ENCODE measurements at regions not wholly inside any gene's neighbourhood (a gene's known extent, or its start where the extent isn't known, plus 50 kb on each side); places are given as distances from the start of the nearest gene placed in this dataset.

- H3K4me1 Mint-ChIP-seq, result no peaks in the 10 kb centered on the region
- peaks cover 6% of the 10 kb centered on the region for H3K27me3 Mint-ChIP-seq
- H3K9me3 Mint-ChIP-seq, result peaks cover 25% of the 10 kb centered on the region
- DNase-seq, result no peak
- CTCF ChIA-PET, result no interaction called here
- peaks cover 12% of the 10 kb centered on the region for H3K36me3 Mint-ChIP-seq
- H3K4me3 Mint-ChIP-seq, result no peak overlapping the region
- H3K27ac Mint-ChIP-seq, result no peak overlapping the region
Measured at GRCh38 chr12:67559751-67560150, 88.8 kb upstream of the DYRK2 start.

- peaks cover 10% of the 10 kb centered on the region for H3K27me3 Mint-ChIP-seq
Measured at GRCh38 chr12:67562513-67563287, 85.8 kb upstream of the DYRK2 start.

GRCh38 chr12:67568055-67568454, 80.5 kb upstream of the DYRK2 start:
- CTCF ChIA-PET, result no interaction called here

More at GRCh38 chr12:67562513-67563287, 85.8 kb upstream of the DYRK2 start:
- no peak overlapping the region for H3K27ac Mint-ChIP-seq
- H3K4me1 Mint-ChIP-seq, result no peaks in the 10 kb centered on the region
- peaks cover 14% of the 10 kb centered on the region for H3K36me3 Mint-ChIP-seq
- no peak for DNase-seq
- peaks cover 32% of the 10 kb centered on the region for H3K9me3 Mint-ChIP-seq
- no peak overlapping the region for H3K4me3 Mint-ChIP-seq
- CTCF ChIA-PET, result no interaction called here

GRCh38 chr12:67572492-67572891, 76.1 kb upstream of the DYRK2 start:
- Mint-ChIP-seq H3K36me3 (peaks cover 8% of the 10 kb centered on the region), H3K27me3 (no peaks in the 10 kb centered on the region), H3K27ac (no peak overlapping the region), H3K9me3 (peaks cover 10% of the 10 kb centered on the region), H3K4me1 (peaks cover 5% of the 10 kb centered on the region), H3K4me3 (no peak overlapping the region)
- no peak for DNase-seq
- CTCF ChIA-PET, result interaction anchor here (0.6 kb wide), 1 partner anchor 49 kb away, joined by 3 read pairs; no protein-coding TSS in a partner anchor

More at GRCh38 chr12:67568055-67568454, 80.5 kb upstream of the DYRK2 start:
- H3K36me3 Mint-ChIP-seq, result peaks cover 10% of the 10 kb centered on the region
- peaks cover 3% of the 10 kb centered on the region for H3K4me1 Mint-ChIP-seq
- no peak overlapping the region for H3K27ac Mint-ChIP-seq
- H3K27me3 Mint-ChIP-seq, result peaks cover 4% of the 10 kb centered on the region
- DNase-seq, result no peak
- H3K4me3 Mint-ChIP-seq, result no peak overlapping the region
- H3K9me3 Mint-ChIP-seq, result peaks cover 15% of the 10 kb centered on the region

GRCh38 chr12:67573566-67573965, 75.0 kb upstream of the DYRK2 start:
- Mint-ChIP-seq H3K27me3 (no peaks in the 10 kb centered on the region), H3K36me3 (peaks cover 17% of the 10 kb centered on the region)

GRCh38 chr12:67578976-67579661, 69.4 kb upstream of the DYRK2 start:
- peaks cover 14% of the 10 kb centered on the region for H3K27me3 Mint-ChIP-seq
- H3K4me3 Mint-ChIP-seq, result peak overlapping the region; percentile 31
- H3K36me3 Mint-ChIP-seq, result peaks cover 21% of the 10 kb centered on the region
- peak; percentile 52 for DNase-seq
- CTCF ChIA-PET, result interaction anchor here (1.0 to 1.8 kb wide), 4 partner anchors 15 to 65 kb away, joined by 3 to 4 read pairs (median 4); no protein-coding TSS in a partner anchor
- H3K4me1 Mint-ChIP-seq, result peaks cover 40% of the 10 kb centered on the region
- peaks cover 23% of the 10 kb centered on the region for H3K9me3 Mint-ChIP-seq
- H3K27ac Mint-ChIP-seq, result peak overlapping the region; percentile 92

More at GRCh38 chr12:67573566-67573965, 75.0 kb upstream of the DYRK2 start:
- no peak for DNase-seq
- no peak overlapping the region for H3K27ac Mint-ChIP-seq
- CTCF ChIA-PET, result no interaction called here
- H3K4me3 Mint-ChIP-seq, result no peak overlapping the region
- H3K4me1 Mint-ChIP-seq, result peaks cover 16% of the 10 kb centered on the region
- H3K9me3 Mint-ChIP-seq, result peaks cover 16% of the 10 kb centered on the region

GRCh38 chr12:67579662-67580003, 68.9 kb upstream of the DYRK2 start:
- Mint-ChIP-seq H3K36me3 (peaks cover 21% of the 10 kb centered on the region), H3K9me3 (peaks cover 23% of the 10 kb centered on the region), H3K4me1 (peaks cover 40% of the 10 kb centered on the region), H3K4me3 (no peak overlapping the region), H3K27ac (peak overlapping the region; percentile 92), H3K27me3 (peaks cover 15% of the 10 kb centered on the region)
- CTCF ChIA-PET, result interaction anchor here (1.0 to 1.3 kb wide), 3 partner anchors 22 to 65 kb away, joined by 3 to 4 read pairs (median 3); no protein-coding TSS in a partner anchor
- no peak for DNase-seq

GRCh38 chr12:67582238-67582834, 66.2 kb upstream of the DYRK2 start:
- H3K9me3 Mint-ChIP-seq, result peaks cover 17% of the 10 kb centered on the region
- H3K4me3 Mint-ChIP-seq, result no peak overlapping the region
- CTCF ChIA-PET, result no interaction called here

GRCh38 chr12:67582844-67583243, 65.7 kb upstream of the DYRK2 start:
- Mint-ChIP-seq H3K9me3 (peaks cover 12% of the 10 kb centered on the region), H3K36me3 (peaks cover 12% of the 10 kb centered on the region), H3K27ac (no peak overlapping the region), H3K4me1 (peaks cover 41% of the 10 kb centered on the region), H3K4me3 (no peak overlapping the region), H3K27me3 (peaks cover 18% of the 10 kb centered on the region)
- DNase-seq, result no peak
- CTCF ChIA-PET, result no interaction called here

More at GRCh38 chr12:67582238-67582834, 66.2 kb upstream of the DYRK2 start:
- H3K4me1 Mint-ChIP-seq, result peaks cover 46% of the 10 kb centered on the region
- no peak for DNase-seq
- H3K36me3 Mint-ChIP-seq, result peaks cover 17% of the 10 kb centered on the region
- H3K27me3 Mint-ChIP-seq, result peaks cover 18% of the 10 kb centered on the region
- H3K27ac Mint-ChIP-seq, result no peak overlapping the region

- H3K4me1 Mint-ChIP-seq, result peaks cover 40% of the 10 kb centered on the region
- DNase-seq, result no peak
- peaks cover 6% of the 10 kb centered on the region for H3K9me3 Mint-ChIP-seq
- no peak overlapping the region for H3K4me3 Mint-ChIP-seq
- CTCF ChIA-PET, result no interaction called here
- no peak overlapping the region for H3K27ac Mint-ChIP-seq
- peaks cover 13% of the 10 kb centered on the region for H3K27me3 Mint-ChIP-seq
- H3K36me3 Mint-ChIP-seq, result peaks cover 9% of the 10 kb centered on the region
Measured at GRCh38 chr12:67586951-67587350, 61.6 kb upstream of the DYRK2 start.

GRCh38 chr12:67589078-67589477, 59.5 kb upstream of the DYRK2 start:
- H3K27me3 Mint-ChIP-seq, result peaks cover 4% of the 10 kb centered on the region
- no peak overlapping the region for H3K27ac Mint-ChIP-seq
- peaks cover 3% of the 10 kb centered on the region for H3K9me3 Mint-ChIP-seq
- H3K4me3 Mint-ChIP-seq, result no peak overlapping the region
- no peak for DNase-seq
- H3K4me1 Mint-ChIP-seq, result peaks cover 61% of the 10 kb centered on the region
- CTCF ChIA-PET, result no interaction called here
- H3K36me3 Mint-ChIP-seq, result peaks cover 11% of the 10 kb centered on the region

GRCh38 chr12:67590149-67590790, 58.3 kb upstream of the DYRK2 start:
- peaks cover 65% of the 10 kb centered on the region for H3K4me1 Mint-ChIP-seq
- DNase-seq, result peak; percentile 66
- H3K27me3 Mint-ChIP-seq, result no peaks in the 10 kb centered on the region
- CTCF ChIA-PET, result interaction anchor here (2.3 kb wide), 1 partner anchor 42 kb away, joined by 6 read pairs; no protein-coding TSS in a partner anchor
- H3K27ac Mint-ChIP-seq, result peak overlapping the region; percentile 89
- H3K4me3 Mint-ChIP-seq, result peak overlapping the region; percentile 20
- H3K36me3 Mint-ChIP-seq, result peaks cover 14% of the 10 kb centered on the region
- peaks cover 3% of the 10 kb centered on the region for H3K9me3 Mint-ChIP-seq

GRCh38 chr12:67592228-67593011, 56.1 kb upstream of the DYRK2 start:
- peak; percentile 35 for DNase-seq
- no peak overlapping the region for H3K4me3 Mint-ChIP-seq
- H3K9me3 Mint-ChIP-seq, result peaks cover 4% of the 10 kb centered on the region
- peaks cover 67% of the 10 kb centered on the region for H3K4me1 Mint-ChIP-seq
- no peaks in the 10 kb centered on the region for H3K27me3 Mint-ChIP-seq
- peak overlapping the region; percentile 88 for H3K27ac Mint-ChIP-seq
- H3K36me3 Mint-ChIP-seq, result peaks cover 14% of the 10 kb centered on the region
- CTCF ChIA-PET, result interaction anchor here (2.3 kb wide), 1 partner anchor 40 kb away, joined by 6 read pairs; no protein-coding TSS in a partner anchor
